ENCODE measurements at regions not wholly inside any gene's neighbourhood (a gene's known extent, or its start where the extent isn't known, plus 50 kb on each side); places are given as distances from the start of the nearest gene placed in this dataset.

DNA sequence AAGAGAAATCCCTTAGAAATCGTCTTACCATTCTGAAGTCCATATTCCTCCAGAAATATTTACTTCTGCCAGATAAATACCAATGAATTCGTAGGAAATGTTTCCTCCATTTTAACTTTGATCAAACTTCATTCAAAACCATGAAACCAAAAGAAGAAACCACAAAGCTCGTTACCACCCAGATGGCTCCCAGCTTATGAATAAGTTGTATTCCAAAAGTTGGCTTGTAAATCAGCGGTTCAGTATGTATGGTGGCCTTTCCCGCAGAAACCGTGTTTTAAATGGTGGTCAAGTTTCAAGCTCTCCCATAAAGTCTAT, 73.6 kb upstream of the RIPOR2 start:
- TF ChIP-seq, protein P1, sequence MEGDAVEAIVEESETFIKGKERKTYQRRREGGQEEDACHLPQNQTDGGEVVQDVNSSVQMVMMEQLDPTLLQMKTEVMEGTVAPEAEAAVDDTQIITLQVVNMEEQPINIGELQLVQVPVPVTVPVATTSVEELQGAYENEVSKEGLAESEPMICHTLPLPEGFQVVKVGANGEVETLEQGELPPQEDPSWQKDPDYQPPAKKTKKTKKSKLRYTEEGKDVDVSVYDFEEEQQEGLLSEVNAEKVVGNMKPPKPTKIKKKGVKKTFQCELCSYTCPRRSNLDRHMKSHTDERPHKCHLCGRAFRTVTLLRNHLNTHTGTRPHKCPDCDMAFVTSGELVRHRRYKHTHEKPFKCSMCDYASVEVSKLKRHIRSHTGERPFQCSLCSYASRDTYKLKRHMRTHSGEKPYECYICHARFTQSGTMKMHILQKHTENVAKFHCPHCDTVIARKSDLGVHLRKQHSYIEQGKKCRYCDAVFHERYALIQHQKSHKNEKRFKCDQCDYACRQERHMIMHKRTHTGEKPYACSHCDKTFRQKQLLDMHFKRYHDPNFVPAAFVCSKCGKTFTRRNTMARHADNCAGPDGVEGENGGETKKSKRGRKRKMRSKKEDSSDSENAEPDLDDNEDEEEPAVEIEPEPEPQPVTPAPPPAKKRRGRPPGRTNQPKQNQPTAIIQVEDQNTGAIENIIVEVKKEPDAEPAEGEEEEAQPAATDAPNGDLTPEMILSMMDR (IDR thresholded peaks at IDR 0.05; ENCODE audit: low read depth, low read length, poor library complexity, severe bottlenecking) = no peak
- no peak for TF ChIP-seq EZH2phosphoT487 (IDR thresholded peaks at IDR 0.05; ENCODE audit: borderline replicate concordance, low read length)

Data from DOHH2 (cell line).